ENCODE measurements at regions not wholly inside any gene's neighbourhood (a gene's known extent, or its start where the extent isn't known, plus 50 kb on each side); places are given as distances from the start of the nearest gene placed in this dataset.

- H3K4me1 Mint-ChIP-seq (ENCODE audit: low read depth), result peaks cover 55% of the 10 kb centered on the region
- H3K4me1 ChIP-seq (ENCODE audit: insufficient read depth, low read length), result peaks cover 43% of the 10 kb centered on the region
- H3K4me3 Mint-ChIP-seq, result peak overlapping the region; percentile 83
- H3K27ac ChIP-seq (ENCODE audit: low read depth in 1 of 2, low read length in 2 of 2), result peak overlapping the region; percentile 68 to 84
- DNase-seq (no peak), ATAC-seq (ENCODE audit: poor library complexity) (no peak)
- no peaks in the 10 kb centered on the region for H3K27me3 ChIP-seq (ENCODE audit: control insufficient read depth in 1 of 2, insufficient read depth in 2 of 2, low read length in 2 of 2)
- H3K36me3 Mint-ChIP-seq (ENCODE audit: low read depth), result no peaks in the 10 kb centered on the region
- intact Hi-C loops (cut with DNase I, micrococcal nuclease), result loop anchor here (1.0 to 5.0 kb wide), 2 partner anchors 137 to 515 kb away; a partner anchor contains a TSS
- no peaks in the 10 kb centered on the region for H3K36me3 ChIP-seq (ENCODE audit: insufficient read depth, low read length)
- ChIA-PET CTCF (interaction anchor here (0.6 to 1.2 kb wide), 2 partner anchors 109 to 196 kb away, joined by 3 to 4 read pairs; partner anchors contain the start of gene ATF7IP), POLR2A (interaction anchor here (0.6 to 3.0 kb wide), 14 partner anchors 16 to 1532 kb away, joined by 3 to 102 read pairs (median 8); partner anchors contain the start of genes ATF7IP and EPS8)
- no peaks in the 10 kb centered on the region for H3K27me3 Mint-ChIP-seq
- no peak for TF ChIP-seq CTCF (IDR thresholded peaks at IDR 0.05)
- H3K9me3 Mint-ChIP-seq, result peaks cover 2% of the 10 kb centered on the region
- H3K9me3 ChIP-seq (ENCODE audit: control insufficient read depth in 1 of 2, insufficient read depth in 1 of 2, low read length in 2 of 2), result peaks cover 0 to 20% of the 10 kb centered on the region in 2 experiments
- peak overlapping the region; percentile 98 for H3K27ac Mint-ChIP-seq
- peak overlapping the region; percentile 21 for H3K4me3 ChIP-seq (ENCODE audit: low read length)
Measured at GRCh38 chr12:14257303-14257733, 108.2 kb upstream of the ATF7IP start.

GRCh38 chr12:14257734-14258574 lies 107.5 kb upstream of the ATF7IP start:
- Histone ChIP-seq H3K36me3 (ENCODE audit: insufficient read depth, low read length) (no peaks in the 10 kb centered on the region), H3K9me3 (ENCODE audit: control insufficient read depth in 1 of 2, insufficient read depth in 1 of 2, low read length in 2 of 2) (peaks cover 0 to 20% of the 10 kb centered on the region in 2 experiments), H3K27me3 (ENCODE audit: control insufficient read depth in 1 of 2, insufficient read depth in 2 of 2, low read length in 2 of 2) (no peaks in the 10 kb centered on the region), H3K4me3 (ENCODE audit: low read length) (peak overlapping the region; percentile 21), H3K27ac (ENCODE audit: low read depth in 1 of 2, low read length in 2 of 2) (peak overlapping the region; percentile 68 to 84), H3K4me1 (ENCODE audit: insufficient read depth, low read length) (peaks cover 43% of the 10 kb centered on the region)
- ChIA-PET POLR2A (interaction anchor here (0.6 to 3.0 kb wide), 15 partner anchors 15 to 1531 kb away, joined by 3 to 102 read pairs (median 7); partner anchors contain the start of genes ATF7IP and EPS8), CTCF (interaction anchor here (0.6 to 1.2 kb wide), 2 partner anchors 108 to 196 kb away, joined by 3 to 4 read pairs; partner anchors contain the start of gene ATF7IP)
- peak overlapping the region; percentile 83 for H3K4me3 Mint-ChIP-seq
- DNase-seq (peak; percentile 57 to 95 (median 68)), ATAC-seq (ENCODE audit: poor library complexity) (peak; percentile 54)
- H3K36me3 Mint-ChIP-seq (ENCODE audit: low read depth), result no peaks in the 10 kb centered on the region
- H3K27me3 Mint-ChIP-seq, result no peaks in the 10 kb centered on the region
- peaks cover 55% of the 10 kb centered on the region for H3K4me1 Mint-ChIP-seq (ENCODE audit: low read depth)
- H3K27ac Mint-ChIP-seq, result peak overlapping the region; percentile 98
- intact Hi-C loops (cut with DNase I, micrococcal nuclease), result loop anchor here (1.0 to 5.0 kb wide), 3 partner anchors 105 to 514 kb away; a partner anchor contains a TSS
- no peak for TF ChIP-seq CTCF (IDR thresholded peaks at IDR 0.05)
- peaks cover 2% of the 10 kb centered on the region for H3K9me3 Mint-ChIP-seq

- CTCF ChIA-PET, result interaction anchor here (1.2 kb wide), 1 partner anchor 195 kb away, joined by 4 read pairs; no protein-coding TSS in a partner anchor
- intact Hi-C loops (cut with DNase I, micrococcal nuclease), result loop anchor here in 1 of 2 experiments (2.0 to 5.0 kb wide), 2 partner anchors 104 to 514 kb away; a partner anchor contains a TSS
Measured at GRCh38 chr12:14258575-14258940, 106.9 kb upstream of the ATF7IP start.

More at GRCh38 chr12:14258575-14258940, 106.9 kb upstream of the ATF7IP start:
- no peak for TF ChIP-seq CTCF (IDR thresholded peaks at IDR 0.05)
- Histone ChIP-seq H3K4me1 (ENCODE audit: insufficient read depth, low read length) (peaks cover 43% of the 10 kb centered on the region), H3K27me3 (ENCODE audit: control insufficient read depth in 1 of 2, insufficient read depth in 2 of 2, low read length in 2 of 2) (no peaks in the 10 kb centered on the region), H3K9me3 (ENCODE audit: control insufficient read depth in 1 of 2, insufficient read depth in 1 of 2, low read length in 2 of 2) (peaks cover 0 to 20% of the 10 kb centered on the region in 2 experiments), H3K36me3 (ENCODE audit: insufficient read depth, low read length) (no peaks in the 10 kb centered on the region), H3K27ac (ENCODE audit: low read depth in 1 of 2, low read length in 2 of 2) (no peak overlapping the region), H3K4me3 (ENCODE audit: low read length) (no peak overlapping the region)
- no peaks in the 10 kb centered on the region for H3K27me3 Mint-ChIP-seq
- H3K36me3 Mint-ChIP-seq (ENCODE audit: low read depth), result no peaks in the 10 kb centered on the region
- DNase-seq (no peak), ATAC-seq (ENCODE audit: poor library complexity) (no peak)
- no peak overlapping the region for H3K4me3 Mint-ChIP-seq
- H3K4me1 Mint-ChIP-seq (ENCODE audit: low read depth), result peaks cover 55% of the 10 kb centered on the region
- H3K27ac Mint-ChIP-seq, result peak overlapping the region; percentile 98
- peaks cover 2% of the 10 kb centered on the region for H3K9me3 Mint-ChIP-seq
- POLR2A ChIA-PET, result interaction anchor here (1.2 to 3.0 kb wide), 11 partner anchors 15 to 516 kb away, joined by 3 to 102 read pairs (median 8); partner anchors contain the start of gene ATF7IP

All from CD4-positive, alpha-beta T cell (primary cell).